MM.1S (cell line): ENCODE measurements at regions not wholly inside any gene's neighbourhood (a gene's known extent, or its start where the extent isn't known, plus 50 kb on each side); places are given as distances from the start of the nearest gene placed in this dataset.

Experiments used
- EZH2 ChIP-seq: fragments of 300-600 bp; sonication (generic); optimal IDR thresholded peaks from 2 replicates; pipeline ENCODE3; 2017; ENCODE audit warnings: low read depth, mild to moderate bottlenecking, antibody characterized with exemption, low read length, mixed read lengths
- EZH2phosphoT487 ChIP-seq: fragments of 300-600 bp; sonication (generic); IDR thresholded peaks from 2 replicates; pipeline ENCODE4 v1.6.1; 2018; ENCODE audit warnings: antibody characterized with exemption, low read length
- TF ChIP-seq, protein P1 (sequence below): fragments of 300-600 bp; sonication (generic); IDR thresholded peaks from 2 replicates; pipeline ENCODE4 v1.5.1; 2016; ENCODE audit warnings: antibody characterized with exemption, low read length, mixed read lengths

DNA sequence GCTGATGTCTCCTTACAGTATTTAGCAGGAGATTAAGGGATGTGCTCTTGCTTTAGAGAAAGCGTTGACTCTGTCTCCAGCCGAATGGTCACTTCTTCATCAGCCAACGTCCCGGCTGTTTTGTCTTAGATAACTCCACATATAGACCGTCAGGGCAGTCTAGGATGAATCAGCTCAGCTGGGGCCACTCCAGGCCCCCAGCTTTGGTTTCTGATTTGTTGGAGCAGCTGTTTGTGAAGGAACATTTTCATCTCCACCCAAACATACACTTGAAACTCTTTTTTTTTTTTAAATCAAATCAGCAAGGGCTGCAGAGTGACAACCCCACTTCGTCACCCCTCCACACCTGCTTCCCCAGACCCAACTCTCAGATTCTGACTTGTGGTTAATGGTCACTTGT lies 206.1 kb upstream of the GALNT2 start:
- TF ChIP-seq, protein P1, sequence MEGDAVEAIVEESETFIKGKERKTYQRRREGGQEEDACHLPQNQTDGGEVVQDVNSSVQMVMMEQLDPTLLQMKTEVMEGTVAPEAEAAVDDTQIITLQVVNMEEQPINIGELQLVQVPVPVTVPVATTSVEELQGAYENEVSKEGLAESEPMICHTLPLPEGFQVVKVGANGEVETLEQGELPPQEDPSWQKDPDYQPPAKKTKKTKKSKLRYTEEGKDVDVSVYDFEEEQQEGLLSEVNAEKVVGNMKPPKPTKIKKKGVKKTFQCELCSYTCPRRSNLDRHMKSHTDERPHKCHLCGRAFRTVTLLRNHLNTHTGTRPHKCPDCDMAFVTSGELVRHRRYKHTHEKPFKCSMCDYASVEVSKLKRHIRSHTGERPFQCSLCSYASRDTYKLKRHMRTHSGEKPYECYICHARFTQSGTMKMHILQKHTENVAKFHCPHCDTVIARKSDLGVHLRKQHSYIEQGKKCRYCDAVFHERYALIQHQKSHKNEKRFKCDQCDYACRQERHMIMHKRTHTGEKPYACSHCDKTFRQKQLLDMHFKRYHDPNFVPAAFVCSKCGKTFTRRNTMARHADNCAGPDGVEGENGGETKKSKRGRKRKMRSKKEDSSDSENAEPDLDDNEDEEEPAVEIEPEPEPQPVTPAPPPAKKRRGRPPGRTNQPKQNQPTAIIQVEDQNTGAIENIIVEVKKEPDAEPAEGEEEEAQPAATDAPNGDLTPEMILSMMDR: no peak
- TF ChIP-seq EZH2 (no peak), EZH2phosphoT487 (no peak)
